HepG2 (cell line): ENCODE measurements at regions not wholly inside any gene's neighbourhood (a gene's known extent, or its start where the extent isn't known, plus 50 kb on each side); places are given as distances from the start of the nearest gene placed in this dataset.

ENCODE experiments used
- BCL3 ChIP-seq: sonication (generic); formaldehyde crosslinking; IDR thresholded peaks from 2 replicates; pipeline ENCODE4 v1.5.1; 2020; ENCODE audit warnings: mild to moderate bottlenecking, missing genetic modification reagents, moderate library complexity
- TAF15 ChIP-seq: fragments of 200-400 bp; formaldehyde crosslinking; IDR thresholded peaks from one replicate; pipeline ENCODE4 v1.6.1; 2018; ENCODE audit warnings: mild to moderate bottlenecking, low read depth, low read length; ENCODE audit not compliant: poor library complexity, severe bottlenecking
- TCF7L2 ChIP-seq: IDR thresholded peaks from 2 replicates; pipeline ENCODE4 v1.6.1; 2011; ENCODE audit warnings: mild to moderate bottlenecking, low read depth, low read length, moderate library complexity

- no peak for TF ChIP-seq TAF15
- TF ChIP-seq TCF7L2 = no peak
- TF ChIP-seq BCL3 = no peak
Observed at GRCh38 chr9:73714294-73714693, 562.6 kb downstream of the ANXA1 start.
